Muscle of arm (tissue), 1 donor: ENCODE measurements at regions not wholly inside any gene's neighbourhood (a gene's known extent, or its start where the extent isn't known, plus 50 kb on each side); places are given as distances from the start of the nearest gene placed in this dataset.

Experiments
- DNase-seq: peaks from one replicate; pipeline ENCODE4 v3.0.0-alpha.2; 2013

GRCh38 chr20:40958598-40958997 is 70.0 kb upstream of the TOP1 start:
- no peak for DNase-seq

GRCh38 chr20:40959325-40960092 is 69.1 kb upstream of the TOP1 start:
- no peak for DNase-seq

- no peak for DNase-seq
These were observed 68.5 kb upstream of the TOP1 start for GRCh38 chr20:40960101-40960500.

- no peak for DNase-seq
These were observed 68.1 kb upstream of the TOP1 start for GRCh38 chr20:40960521-40960956.

GRCh38 chr20:40961176-40961575 is 67.4 kb upstream of the TOP1 start:
- no peak for DNase-seq

- no peak for DNase-seq
These were observed 66.7 kb upstream of the TOP1 start for GRCh38 chr20:40961686-40962640.

- DNase-seq = peak; percentile 67
These were observed 65.7 kb upstream of the TOP1 start for GRCh38 chr20:40962733-40963504.

GRCh38 chr20:40963505-40963845 is 65.1 kb upstream of the TOP1 start:
- no peak for DNase-seq

- no peak for DNase-seq
These were observed 63.0 kb upstream of the TOP1 start for GRCh38 chr20:40965671-40966070.

GRCh38 chr20:40966103-40966502 is 62.5 kb upstream of the TOP1 start:
- no peak for DNase-seq

- DNase-seq = no peak
These were observed 62.0 kb upstream of the TOP1 start for GRCh38 chr20:40966516-40967185.

GRCh38 chr20:40967700-40968099 is 60.9 kb upstream of the TOP1 start:
- no peak for DNase-seq

- peak; percentile 86 for DNase-seq
These were observed 59.6 kb upstream of the TOP1 start for GRCh38 chr20:40968816-40969562.

GRCh38 chr20:40970218-40970617 is 58.4 kb upstream of the TOP1 start:
- no peak for DNase-seq

GRCh38 chr20:40977218-40977617 is 51.4 kb upstream of the TOP1 start:
- no peak for DNase-seq

- no peak for DNase-seq
These were observed 49.9 kb upstream of the TOP1 start for GRCh38 chr20:40978761-40979160.
